ENCODE measurements at regions not wholly inside any gene's neighbourhood (a gene's known extent, or its start where the extent isn't known, plus 50 kb on each side); places are given as distances from the start of the nearest gene placed in this dataset.
A peak's percentile ranks its signal among the peaks of the same experiment; 100 is the strongest.

DNA sequence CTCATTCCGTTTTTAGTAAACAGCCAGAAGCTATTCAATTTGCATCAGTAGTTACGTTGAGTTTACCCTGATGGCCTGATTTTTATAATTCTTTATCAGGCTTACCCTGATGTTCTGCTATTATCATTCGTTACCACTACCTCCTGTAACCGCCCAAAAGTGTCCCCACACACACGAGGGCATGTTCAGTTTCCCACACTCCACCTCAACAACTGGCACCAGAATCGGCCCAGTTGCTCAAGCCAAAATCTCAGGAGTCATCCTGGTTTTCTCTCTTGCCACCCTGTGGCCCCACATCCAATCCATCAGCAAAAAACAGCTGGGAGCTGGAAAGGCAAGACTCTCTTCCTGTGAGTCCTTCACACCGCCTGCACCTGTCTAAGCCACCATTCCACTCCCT lies 102.9 kb upstream of the RAB6C start:
- DNase-seq (no peak), ATAC-seq (peak; percentile 14)
- intact Hi-C loops (cut with DNase I): no loop called here
- peaks cover 3 to 6% of the 10 kb centered on the region in 2 donors for H3K4me1 ChIP-seq
- no peaks in the 10 kb centered on the region for H3K36me3 ChIP-seq
- no peaks in the 10 kb centered on the region for H3K27me3 ChIP-seq
- no peaks in the 10 kb centered on the region for H3K9me3 ChIP-seq
- H3K27ac ChIP-seq: no peak overlapping the region
- H3K4me3 ChIP-seq: peak overlapping the region; percentile 53 to 60
- TF ChIP-seq CTCF (IDR thresholded peaks at IDR 0.05): no peak

- Histone ChIP-seq H3K27me3 (no peaks in the 10 kb centered on the region), H3K9me3 (no peaks in the 10 kb centered on the region), H3K36me3 (no peaks in the 10 kb centered on the region), H3K4me3 (peak overlapping the region; percentile 53 to 60), H3K27ac (peak overlapping the region in 1 of 2 donors; percentile 52), H3K4me1 (peaks cover 3 to 6% of the 10 kb centered on the region in 2 donors)
- ATAC-seq (peak; percentile 96), DNase-seq (peak; percentile 92 to 97 (median 94))
- intact Hi-C loops (cut with DNase I): no loop called here
- TF ChIP-seq CTCF (IDR thresholded peaks at IDR 0.05): no peak
These were observed 102.2 kb upstream of the RAB6C start for GRCh38 chr2:129877289-129877741.

DNA sequence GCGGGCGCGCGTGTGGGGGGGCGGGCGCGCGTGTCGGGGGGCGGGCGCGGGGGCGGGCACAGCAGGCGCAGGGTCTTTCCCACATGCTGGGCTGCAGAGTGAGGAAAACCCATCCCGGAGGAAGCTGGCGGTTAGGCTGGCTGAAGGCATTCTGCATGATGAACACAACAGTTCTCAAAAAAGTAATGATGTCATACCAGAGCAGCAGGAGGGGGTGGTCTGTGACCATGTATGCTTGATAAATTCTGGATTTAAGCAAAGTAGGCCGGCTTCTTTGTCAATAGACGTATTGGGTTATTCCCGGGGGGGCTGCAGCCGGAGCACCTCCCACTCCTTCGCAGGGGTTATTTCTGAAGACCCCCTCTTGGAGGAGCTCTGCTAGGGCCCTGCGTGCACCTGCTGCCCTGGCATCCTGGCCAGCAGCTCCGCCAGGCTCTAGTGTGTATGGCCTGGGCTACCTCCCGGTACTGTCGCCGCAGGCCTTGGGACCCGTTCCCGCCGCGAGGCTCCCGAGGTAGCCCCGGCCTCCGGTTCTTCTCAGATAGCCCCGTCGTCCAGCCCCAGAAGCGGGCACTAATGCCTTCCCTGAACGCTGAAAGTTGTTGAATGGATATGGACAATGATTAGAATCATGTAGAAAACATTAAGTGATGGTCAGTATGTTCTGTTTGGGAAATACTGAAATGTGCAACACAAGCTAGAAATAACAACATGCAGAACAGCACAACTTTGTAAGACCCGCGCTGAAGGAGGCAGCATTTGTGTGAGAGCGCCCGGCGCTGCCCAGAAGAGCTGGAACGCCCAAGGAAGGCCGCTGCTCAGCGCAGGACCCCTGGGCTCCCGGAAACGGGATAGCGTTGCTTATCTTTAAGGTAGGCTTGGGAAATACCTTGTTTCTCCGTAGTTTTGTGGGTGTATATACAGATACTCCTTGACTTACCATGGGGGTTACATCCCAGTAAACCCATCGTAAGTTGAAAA lies 101.4 kb upstream of the RAB6C start:
- intact Hi-C loops (cut with DNase I): no loop called here
- Histone ChIP-seq H3K27me3 (no peaks in the 10 kb centered on the region), H3K9me3 (no peaks in the 10 kb centered on the region), H3K4me1 (peaks cover 3 to 6% of the 10 kb centered on the region in 2 donors), H3K36me3 (no peaks in the 10 kb centered on the region), H3K4me3 (peak overlapping the region; percentile 37 to 53), H3K27ac (no peak overlapping the region)
- DNase-seq: peak in 2 of 4 donors; percentile 47 to 79
- no peak for TF ChIP-seq CTCF (IDR thresholded peaks at IDR 0.05)
- ATAC-seq: peak; percentile 48

DNA sequence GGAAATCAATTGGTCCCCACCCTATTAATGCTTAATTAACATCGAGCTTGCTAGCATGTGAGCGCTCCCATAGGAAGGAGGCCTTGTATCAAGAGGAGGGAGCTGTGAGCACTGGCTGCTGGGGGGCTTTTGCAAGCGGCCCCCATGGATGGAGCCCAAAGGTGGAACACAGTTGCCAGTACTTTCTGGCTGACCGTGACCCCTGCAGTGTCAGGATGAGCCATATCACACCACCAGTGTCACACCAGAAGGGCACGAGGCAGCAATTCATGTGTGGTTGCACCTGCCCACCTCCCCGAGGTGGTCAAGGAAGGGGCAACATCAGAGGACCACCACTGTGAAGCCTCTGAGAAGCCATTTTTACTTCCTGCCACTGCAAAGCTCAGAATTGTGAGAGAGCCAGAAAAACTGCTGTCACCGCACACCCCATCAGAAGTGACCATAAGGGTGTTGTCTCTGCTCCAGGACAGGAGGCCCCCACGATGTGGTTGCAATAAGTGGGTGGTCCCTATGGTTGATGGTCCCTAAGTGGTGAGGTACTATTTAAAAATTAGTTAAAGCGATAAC lies 99.8 kb upstream of the RAB6C start:
- Histone ChIP-seq H3K9me3 (no peaks in the 10 kb centered on the region), H3K4me3 (no peak overlapping the region), H3K4me1 (peaks cover 3 to 6% of the 10 kb centered on the region in 2 donors), H3K27me3 (peaks cover 0 to 5% of the 10 kb centered on the region in 2 donors), H3K36me3 (no peaks in the 10 kb centered on the region), H3K27ac (no peak overlapping the region)
- TF ChIP-seq CTCF (IDR thresholded peaks at IDR 0.05): no peak
- intact Hi-C loops (cut with DNase I): no loop called here
- ATAC-seq: no peak
- no peak for DNase-seq

DNA sequence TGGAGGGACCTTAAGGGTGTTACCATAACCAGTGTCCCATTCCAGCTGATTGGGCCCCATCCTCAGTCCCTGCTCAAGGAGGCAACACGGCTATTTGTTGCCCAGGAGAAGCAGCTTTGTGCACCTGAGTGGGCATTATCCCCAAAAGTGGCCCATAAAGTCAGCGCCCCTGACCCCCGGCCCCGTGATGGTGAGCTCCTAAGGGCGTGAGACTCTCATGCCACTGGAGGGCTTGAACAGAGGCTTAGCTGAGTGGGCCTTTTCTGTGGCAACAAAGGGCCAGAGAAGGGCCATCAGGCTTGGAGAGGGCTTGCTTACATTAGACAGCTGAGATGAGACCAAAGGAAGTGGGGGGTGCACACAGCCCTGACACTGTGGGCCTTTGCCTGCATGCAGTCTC lies 99.2 kb upstream of the RAB6C start:
- ATAC-seq: no peak

More for the DNA sequence above, 99.2 kb upstream of the RAB6C start:
- DNase-seq: no peak
- H3K4me3 ChIP-seq: no peak overlapping the region
- H3K27ac ChIP-seq: no peak overlapping the region
- H3K4me1 ChIP-seq: peaks cover 3 to 6% of the 10 kb centered on the region in 2 donors
- no peak for TF ChIP-seq CTCF (IDR thresholded peaks at IDR 0.05)
- H3K9me3 ChIP-seq: no peaks in the 10 kb centered on the region
- intact Hi-C loops (cut with DNase I): no loop called here
- H3K36me3 ChIP-seq: no peaks in the 10 kb centered on the region
- peaks cover 0 to 11% of the 10 kb centered on the region in 2 donors for H3K27me3 ChIP-seq
